ENCODE measurements at regions not wholly inside any gene's neighbourhood (a gene's known extent, or its start where the extent isn't known, plus 50 kb on each side); places are given as distances from the start of the nearest gene placed in this dataset.

- TF ChIP-seq EZH2phosphoT487 (IDR thresholded peaks at IDR 0.05; ENCODE audit: low read depth) (no peak), CTCF (IDR thresholded peaks at IDR 0.05; ENCODE audit: low read depth, low read length) (no peak)
Measured at GRCh38 chr1:60343736-60344135, 270.2 kb upstream of the C1orf87 start.

Measured in OCI-LY3 (cell line).